Fibroblast of the aortic adventitia (primary cell): ENCODE measurements at regions not wholly inside any gene's neighbourhood (a gene's known extent, or its start where the extent isn't known, plus 50 kb on each side); places are given as distances from the start of the nearest gene placed in this dataset.

ENCODE experiments used
- DNase-seq: peaks from one replicate; pipeline ENCODE4 v3.0.0-alpha.2; 2010; ENCODE audit warnings: low read depth
- H3K4me3 ChIP-seq: 2 replicates; pipeline ENCODE4 v1.5.1; 2011; ENCODE audit warnings: low read depth, mild to moderate bottlenecking, control low read depth, low read length, moderate library complexity
- TF ChIP-seq, protein P1 (sequence below): IDR thresholded peaks from 2 replicates; pipeline ENCODE4 v1.5.1; 2011; ENCODE audit warnings: mild to moderate bottlenecking, low read length, control low read depth, inconsistent platforms; ENCODE audit not compliant: insufficient read depth

DNA sequence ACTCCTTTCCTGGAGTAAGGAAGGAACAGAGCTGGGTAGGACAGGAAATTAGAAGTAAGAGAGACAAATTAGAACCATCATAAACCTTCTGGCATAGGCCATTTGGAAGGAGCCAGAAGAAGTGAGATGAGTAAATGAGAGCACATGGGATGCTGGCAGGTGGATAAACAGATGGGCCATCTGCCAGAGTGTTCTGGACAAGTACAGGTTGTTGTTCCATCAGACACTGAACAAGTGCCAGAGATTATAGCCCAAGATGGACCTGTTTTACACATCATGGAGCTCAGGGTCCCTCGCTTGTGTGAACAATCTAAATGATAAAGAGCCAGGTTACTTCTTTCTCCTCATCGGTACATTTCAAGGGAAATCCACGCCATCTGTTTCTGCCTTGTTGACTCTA is 200.3 kb downstream of the HHIPL2 start:
- no peak for DNase-seq
- no peak overlapping the region for H3K4me3 ChIP-seq
- TF ChIP-seq, protein P1, sequence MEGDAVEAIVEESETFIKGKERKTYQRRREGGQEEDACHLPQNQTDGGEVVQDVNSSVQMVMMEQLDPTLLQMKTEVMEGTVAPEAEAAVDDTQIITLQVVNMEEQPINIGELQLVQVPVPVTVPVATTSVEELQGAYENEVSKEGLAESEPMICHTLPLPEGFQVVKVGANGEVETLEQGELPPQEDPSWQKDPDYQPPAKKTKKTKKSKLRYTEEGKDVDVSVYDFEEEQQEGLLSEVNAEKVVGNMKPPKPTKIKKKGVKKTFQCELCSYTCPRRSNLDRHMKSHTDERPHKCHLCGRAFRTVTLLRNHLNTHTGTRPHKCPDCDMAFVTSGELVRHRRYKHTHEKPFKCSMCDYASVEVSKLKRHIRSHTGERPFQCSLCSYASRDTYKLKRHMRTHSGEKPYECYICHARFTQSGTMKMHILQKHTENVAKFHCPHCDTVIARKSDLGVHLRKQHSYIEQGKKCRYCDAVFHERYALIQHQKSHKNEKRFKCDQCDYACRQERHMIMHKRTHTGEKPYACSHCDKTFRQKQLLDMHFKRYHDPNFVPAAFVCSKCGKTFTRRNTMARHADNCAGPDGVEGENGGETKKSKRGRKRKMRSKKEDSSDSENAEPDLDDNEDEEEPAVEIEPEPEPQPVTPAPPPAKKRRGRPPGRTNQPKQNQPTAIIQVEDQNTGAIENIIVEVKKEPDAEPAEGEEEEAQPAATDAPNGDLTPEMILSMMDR, result no peak

DNA sequence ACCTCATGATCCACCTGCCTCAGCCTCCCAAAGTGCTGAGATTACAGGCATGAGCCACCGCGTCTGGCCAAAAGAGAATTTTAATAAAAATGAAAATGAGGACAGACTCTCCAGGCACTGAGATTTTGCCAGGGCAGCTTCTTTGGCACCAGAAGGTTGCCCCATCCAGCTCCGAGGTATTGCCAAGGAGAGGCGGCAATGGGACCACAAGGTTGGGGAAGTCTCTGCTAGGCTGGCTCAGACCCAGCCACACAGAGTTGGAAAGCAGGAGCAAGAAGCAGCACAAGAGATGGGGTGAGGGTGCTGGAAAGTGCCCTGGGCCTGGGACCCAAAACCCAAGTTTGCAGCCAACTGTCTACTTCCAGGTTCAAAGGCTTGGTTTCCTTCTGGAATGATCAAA is 200.9 kb downstream of the HHIPL2 start:
- DNase-seq, result no peak
- TF ChIP-seq, protein P1, result no peak
- H3K4me3 ChIP-seq, result no peak overlapping the region

DNA sequence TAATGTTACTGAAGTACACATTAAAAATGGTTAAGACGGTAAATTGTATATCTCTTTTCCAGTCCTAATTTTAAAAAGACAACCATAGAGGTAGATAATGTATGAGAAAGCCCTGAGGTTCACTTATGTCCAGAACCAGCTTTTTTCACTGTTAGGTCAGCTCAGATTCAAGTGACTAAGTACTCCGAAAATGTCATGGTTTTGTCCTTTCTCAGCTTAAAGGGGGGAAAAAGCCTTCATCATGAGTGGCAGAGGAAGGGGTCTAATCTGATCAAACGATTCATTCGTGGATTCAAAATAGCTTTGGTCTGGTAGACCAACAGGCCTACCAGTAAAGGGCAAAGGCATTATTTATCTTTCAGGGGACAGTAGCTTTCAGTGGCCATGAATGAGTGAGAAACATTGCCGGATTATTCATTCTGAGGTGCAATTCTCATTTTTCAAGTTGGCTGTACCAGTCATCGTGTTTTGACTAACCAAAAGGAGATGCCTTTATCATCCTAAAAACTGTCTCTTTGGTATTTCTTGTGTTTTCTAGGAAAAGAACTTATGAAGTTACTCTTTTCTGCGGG is 208.4 kb downstream of the HHIPL2 start:
- no peak overlapping the region for H3K4me3 ChIP-seq
- TF ChIP-seq, protein P1, result no peak
- DNase-seq, result no peak

DNA sequence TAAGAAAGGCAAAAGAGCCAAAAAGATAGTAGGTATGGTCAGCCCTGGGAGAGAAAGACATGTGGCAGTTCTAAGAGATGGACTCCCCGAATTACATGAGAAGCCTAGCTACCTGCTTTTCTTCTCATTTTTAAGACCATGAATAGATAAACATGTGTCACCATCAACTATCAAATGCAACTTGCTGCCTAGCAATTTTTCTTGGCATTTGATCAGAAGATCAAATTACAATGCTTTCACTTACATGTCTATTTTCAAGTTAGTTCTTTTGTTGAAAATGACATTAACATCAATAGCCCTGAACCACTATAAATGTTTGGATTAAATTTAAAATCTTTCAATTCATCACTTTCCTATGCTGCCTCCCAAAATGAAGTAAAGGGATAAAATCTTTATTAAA is 212.3 kb downstream of the HHIPL2 start:
- TF ChIP-seq, protein P1, result no peak
- peak; percentile 12 for DNase-seq
- no peak overlapping the region for H3K4me3 ChIP-seq

DNA sequence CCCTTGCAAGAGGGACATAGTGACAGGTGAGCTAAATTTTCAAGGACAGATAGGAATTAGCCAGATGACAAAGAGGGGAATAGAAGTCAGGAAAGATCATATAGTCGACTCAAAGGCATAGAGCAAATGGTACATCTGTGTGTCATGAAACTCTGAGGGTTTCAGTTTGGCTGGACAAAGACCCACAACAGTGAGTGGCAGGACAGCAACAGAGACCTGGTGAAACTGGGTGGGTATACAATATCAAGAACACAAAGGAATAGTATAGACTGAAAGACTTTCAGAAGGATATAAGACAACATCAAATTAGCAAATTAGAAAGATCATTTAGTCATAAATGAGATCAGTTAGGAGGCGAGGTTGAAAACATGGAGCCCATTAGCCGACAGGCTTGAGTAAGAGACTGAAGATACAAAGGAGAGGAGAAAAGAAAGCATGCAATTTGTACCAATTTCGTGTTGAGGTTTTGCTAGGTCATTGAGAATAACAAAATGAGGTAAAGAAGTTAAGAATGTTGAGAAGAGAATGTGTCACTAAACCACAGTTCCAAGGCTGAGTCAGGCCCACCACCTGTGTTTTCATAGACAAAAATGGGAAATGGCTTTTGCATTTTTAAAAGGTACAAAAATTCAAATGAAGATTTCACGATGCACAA is 213.8 kb downstream of the HHIPL2 start:
- H3K4me3 ChIP-seq, result no peak overlapping the region
- TF ChIP-seq, protein P1, result no peak
- DNase-seq, result peak; percentile 57

DNA sequence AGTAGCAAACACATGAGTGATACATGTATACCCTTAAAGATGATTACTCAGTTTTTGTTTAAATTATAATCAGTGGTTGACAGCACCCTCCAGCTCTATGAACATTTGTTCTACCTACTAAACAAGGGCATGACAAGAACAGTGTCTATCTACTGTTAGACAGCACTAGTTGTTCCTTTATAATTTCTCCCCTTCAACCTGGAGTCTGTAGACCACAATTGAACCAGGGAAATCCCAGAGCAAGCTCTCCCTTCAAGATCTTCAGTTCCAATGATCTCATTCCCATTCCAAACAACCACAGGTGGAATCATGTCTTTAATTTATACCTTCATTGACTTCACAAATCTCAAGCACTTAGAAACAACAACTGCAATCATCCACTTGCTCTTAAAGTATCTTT is 216.1 kb downstream of the HHIPL2 start:
- H3K4me3 ChIP-seq, result no peak overlapping the region
- DNase-seq, result no peak
- TF ChIP-seq, protein P1, result no peak

DNA sequence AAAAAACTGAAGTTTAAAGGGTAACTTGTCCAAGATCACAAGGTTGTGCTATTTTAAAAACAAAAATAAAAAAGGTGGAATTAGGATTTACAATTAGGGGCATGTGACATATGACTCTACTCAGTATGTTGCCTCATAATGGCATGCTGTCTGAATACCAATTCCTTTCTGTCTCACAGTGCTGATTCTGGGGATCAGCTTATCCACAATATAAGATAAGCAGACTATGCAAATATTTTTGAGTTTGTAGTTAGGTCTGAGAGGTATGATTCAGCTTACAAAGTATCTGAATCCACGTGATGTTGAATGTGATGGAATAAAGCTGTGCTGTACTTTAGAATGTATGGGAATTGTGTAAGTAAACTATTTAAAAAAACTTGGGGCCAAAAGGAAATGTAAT is 216.6 kb downstream of the HHIPL2 start:
- TF ChIP-seq, protein P1, result no peak
- no peak overlapping the region for H3K4me3 ChIP-seq
- DNase-seq, result peak; percentile 89
